H54 (cell line): ENCODE measurements at regions not wholly inside any gene's neighbourhood (a gene's known extent, or its start where the extent isn't known, plus 50 kb on each side); places are given as distances from the start of the nearest gene placed in this dataset.

Experiments
- DNase-seq: peaks from one replicate; pipeline ENCODE4 v3.0.0; 2011; ENCODE audit warnings: low spot score, mixed read lengths; ENCODE audit not compliant: insufficient read length
- FAIRE-seq: peaks from 3 replicates; lab custom pipeline; 2011; peaks lifted over from hg19 to GRCh38; lab: Jason Lieb, UNC
- POLR2A ChIP-seq: IDR thresholded peaks from 2 replicates; pipeline ENCODE4 v1.6.1; 2011; ENCODE audit warnings: low read depth, mild to moderate bottlenecking, low read length

DNA sequence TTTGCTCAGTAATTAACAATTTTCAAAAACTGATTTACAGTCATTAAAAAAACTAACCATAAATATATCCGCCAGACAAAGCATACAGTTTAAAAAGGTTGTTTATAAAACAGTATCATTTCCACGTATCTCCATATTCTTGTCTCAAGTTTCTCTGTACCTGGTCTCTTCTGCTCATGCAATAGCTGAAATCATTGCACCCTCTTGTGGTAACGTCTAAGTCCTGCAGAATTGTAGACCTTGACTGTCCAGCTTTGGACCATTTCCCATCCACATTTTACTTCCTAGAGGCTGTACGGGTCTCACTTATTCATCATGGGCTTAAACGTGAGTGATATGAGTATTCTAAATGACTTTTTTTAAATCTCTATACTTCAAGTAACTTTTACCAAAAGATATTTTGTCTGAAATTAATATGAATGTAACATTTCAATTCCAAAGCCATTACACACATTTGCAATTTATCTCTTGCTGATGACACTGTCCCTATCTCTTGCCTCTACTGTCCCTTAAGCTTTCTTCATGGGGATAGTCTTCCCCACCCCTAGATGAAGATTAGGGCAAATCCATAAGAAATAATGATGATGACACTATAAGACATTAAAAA is 118.5 kb downstream of the BTC start:
- DNase-seq (no peak), FAIRE-seq (peak; percentile 79)
- no peak for TF ChIP-seq POLR2A

DNA sequence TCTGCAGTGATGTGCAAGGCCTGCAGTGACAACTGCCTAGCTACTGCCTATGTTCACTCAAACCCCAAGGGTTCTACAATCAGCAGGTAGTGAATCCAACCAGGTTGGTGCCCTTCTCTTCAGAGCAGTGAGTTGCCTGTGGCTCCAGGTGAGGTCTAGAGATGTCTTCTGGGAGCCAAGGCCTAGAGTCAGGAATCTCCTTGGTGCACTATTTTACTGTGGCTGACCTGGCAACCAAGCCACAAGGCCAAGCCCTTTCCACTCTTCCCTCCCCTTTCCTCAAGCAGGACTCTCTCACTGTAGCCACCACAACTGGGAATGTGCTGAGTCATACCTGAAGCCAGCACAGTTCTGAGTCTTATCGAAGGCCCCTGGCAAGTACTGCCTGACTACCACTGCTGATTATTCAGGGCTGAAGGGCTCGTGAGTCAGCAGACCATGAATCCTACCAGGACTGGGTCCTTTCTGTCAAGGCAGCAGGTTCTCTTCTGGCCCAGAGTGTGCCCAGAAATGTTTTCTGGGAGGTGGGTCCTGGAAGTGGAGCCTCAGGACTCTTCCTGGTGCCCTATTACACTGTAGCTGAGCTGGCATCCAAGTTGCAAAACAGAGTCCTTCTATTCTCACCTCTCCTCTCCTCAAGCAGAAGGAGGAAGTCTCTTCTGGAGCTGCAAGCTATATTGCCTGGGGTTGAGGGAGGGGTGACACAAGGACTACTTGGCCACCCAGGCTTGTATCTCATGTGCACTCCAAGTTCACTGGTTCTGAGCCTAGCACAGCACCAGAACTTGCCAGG is 111.6 kb downstream of the BTC start:
- FAIRE-seq, result peak; percentile 95
- TF ChIP-seq POLR2A, result no peak
- DNase-seq, result peak; percentile 14

DNA sequence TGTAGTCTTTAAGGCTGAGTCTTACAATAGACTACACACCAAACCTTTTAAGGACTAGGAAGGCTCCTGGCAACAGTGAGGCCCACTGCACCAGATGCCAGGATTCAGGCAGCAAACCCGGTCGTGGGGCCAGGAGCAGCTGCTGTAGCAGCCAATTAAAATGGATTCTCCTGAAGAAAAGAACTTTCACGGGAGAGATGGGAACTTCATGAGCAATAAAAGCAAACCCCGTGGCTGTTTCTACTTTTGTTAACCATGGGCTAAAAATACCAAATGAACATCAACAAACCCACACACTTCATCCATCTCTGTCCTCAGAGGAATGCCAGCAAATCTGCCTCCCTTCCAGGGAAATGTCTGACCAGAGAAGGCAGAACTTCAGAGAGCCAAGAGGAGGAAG is 101.4 kb downstream of the BTC start:
- DNase-seq (no peak), FAIRE-seq (no peak)
- no peak for TF ChIP-seq POLR2A
